ENCODE measurements at regions not wholly inside any gene's neighbourhood (a gene's known extent, or its start where the extent isn't known, plus 50 kb on each side); places are given as distances from the start of the nearest gene placed in this dataset.

GRCh38 chr7:25543798-25544197 lies 315.5 kb upstream of the NPVF start:
- 58 to 73% methylated on average over 2 of the region's 2 CpGs for WGBS, 2 donors
- intact Hi-C loops (cut with DNase I) = no loop called here

GRCh38 chr7:25544254-25544653 lies 316.0 kb upstream of the NPVF start:
- no peaks in the 10 kb centered on the region for H3K9me3 ChIP-seq
- intact Hi-C loops (cut with DNase I) = no loop called here
- H3K27ac ChIP-seq = no peak overlapping the region
- H3K4me3 ChIP-seq = no peak overlapping the region
- WGBS, 2 donors = 84 to 90% methylated on average over 5 of the region's 5 CpGs
- no peaks in the 10 kb centered on the region for H3K36me3 ChIP-seq
- H3K4me1 ChIP-seq = no peaks in the 10 kb centered on the region
- TF ChIP-seq POLR2AphosphoS5 (IDR thresholded peaks at IDR 0.05) (no peak), EP300 (IDR thresholded peaks at IDR 0.05) (no peak), POLR2A (IDR thresholded peaks at IDR 0.05) (no peak), CTCF (IDR thresholded peaks at IDR 0.05) (no peak)
- no peak for DNase-seq
- H3K27me3 ChIP-seq = no peaks in the 10 kb centered on the region

More at GRCh38 chr7:25543798-25544197, 315.5 kb upstream of the NPVF start:
- Histone ChIP-seq H3K4me3 (no peak overlapping the region), H3K27me3 (no peaks in the 10 kb centered on the region), H3K36me3 (no peaks in the 10 kb centered on the region), H3K9me3 (no peaks in the 10 kb centered on the region), H3K4me1 (no peaks in the 10 kb centered on the region), H3K27ac (no peak overlapping the region)
- DNase-seq = no peak
- TF ChIP-seq CTCF (IDR thresholded peaks at IDR 0.05) (no peak), POLR2AphosphoS5 (IDR thresholded peaks at IDR 0.05) (no peak), POLR2A (IDR thresholded peaks at IDR 0.05) (no peak), EP300 (IDR thresholded peaks at IDR 0.05) (no peak)

GRCh38 chr7:25545124-25546008 lies 317.1 kb upstream of the NPVF start:
- Histone ChIP-seq H3K27me3 (no peaks in the 10 kb centered on the region), H3K4me1 (no peaks in the 10 kb centered on the region), H3K36me3 (no peaks in the 10 kb centered on the region), H3K4me3 (no peak overlapping the region), H3K9me3 (no peaks in the 10 kb centered on the region), H3K27ac (no peak overlapping the region)
- WGBS, 2 donors = 76 to 77% methylated on average over 7 of the region's 7 CpGs
- no peak for DNase-seq
- intact Hi-C loops (cut with DNase I) = no loop called here
- no peak for TF ChIP-seq POLR2A (IDR thresholded peaks at IDR 0.05)
- no peak for TF ChIP-seq EP300 (IDR thresholded peaks at IDR 0.05)
- no peak for TF ChIP-seq POLR2AphosphoS5 (IDR thresholded peaks at IDR 0.05)
- no peak for TF ChIP-seq CTCF (IDR thresholded peaks at IDR 0.05)

- H3K9me3 ChIP-seq = no peaks in the 10 kb centered on the region
- 91 to 93% methylated on average over 6 of the region's 6 CpGs for WGBS, 2 donors
- intact Hi-C loops (cut with DNase I) = no loop called here
- H3K36me3 ChIP-seq = no peaks in the 10 kb centered on the region
- DNase-seq = no peak
- no peaks in the 10 kb centered on the region for H3K27me3 ChIP-seq
- H3K4me1 ChIP-seq = no peaks in the 10 kb centered on the region
- no peak overlapping the region for H3K4me3 ChIP-seq
- TF ChIP-seq EP300 (IDR thresholded peaks at IDR 0.05) (no peak), POLR2AphosphoS5 (IDR thresholded peaks at IDR 0.05) (no peak), CTCF (IDR thresholded peaks at IDR 0.05) (no peak), POLR2A (IDR thresholded peaks at IDR 0.05) (no peak)
- no peak overlapping the region for H3K27ac ChIP-seq
Measured at GRCh38 chr7:25546306-25546705, 318.0 kb upstream of the NPVF start.

Measured in sigmoid colon (tissue), 6 donors.